ENCODE measurements at regions not wholly inside any gene's neighbourhood (a gene's known extent, or its start where the extent isn't known, plus 50 kb on each side); places are given as distances from the start of the nearest gene placed in this dataset.
"Not testable (repeated sequence)": the region's sequence is repeated elsewhere in the genome, so short reads cannot be mapped to it uniquely, and the experiment has no call there.

- DNase-seq: no peak
Observed at GRCh38 chr2:35787302-35788031, 568.1 kb upstream of the CRIM1 start.

- DNase-seq: no peak
Observed at GRCh38 chr2:35785564-35785963, 570.0 kb upstream of the CRIM1 start.

DNA sequence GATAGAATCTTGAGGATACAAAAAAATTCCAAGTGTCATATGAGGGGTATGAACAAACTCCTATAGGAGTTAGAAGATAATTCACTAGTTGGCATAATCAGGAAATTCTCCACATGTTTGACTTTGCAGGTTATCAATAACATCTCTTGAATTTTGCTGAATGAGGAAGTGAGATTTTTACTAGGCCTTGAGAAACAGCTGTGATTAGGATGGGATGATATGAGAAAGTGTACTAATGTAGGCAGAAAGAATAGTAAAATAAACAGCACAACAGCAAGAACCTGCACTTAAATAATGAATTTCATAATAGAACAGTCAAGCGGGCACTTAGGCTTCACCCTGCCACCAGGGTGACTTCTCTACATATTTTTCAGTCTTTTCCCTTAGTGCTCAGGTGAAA, 570.8 kb upstream of the CRIM1 start:
- no peak for DNase-seq

DNA sequence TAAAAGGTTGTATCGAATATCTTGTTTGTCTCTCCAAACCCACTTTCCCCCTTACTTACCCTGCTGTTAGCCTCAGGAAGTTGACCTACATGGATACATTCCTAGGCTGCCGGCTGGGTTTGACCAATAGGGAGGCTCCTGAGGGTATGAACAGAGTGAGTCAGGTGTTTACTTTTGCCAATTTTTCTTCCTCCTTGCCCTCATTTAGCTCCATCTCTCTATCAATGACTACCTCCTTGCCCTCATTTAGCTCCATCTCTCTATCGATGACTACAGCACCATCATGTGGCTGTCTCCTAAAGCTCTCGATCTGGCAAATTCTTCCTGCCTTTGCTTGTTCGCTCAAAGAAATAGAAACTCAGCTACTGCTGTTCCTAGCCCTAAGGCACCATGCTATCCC, 571.9 kb upstream of the CRIM1 start:
- no peak for DNase-seq

DNA sequence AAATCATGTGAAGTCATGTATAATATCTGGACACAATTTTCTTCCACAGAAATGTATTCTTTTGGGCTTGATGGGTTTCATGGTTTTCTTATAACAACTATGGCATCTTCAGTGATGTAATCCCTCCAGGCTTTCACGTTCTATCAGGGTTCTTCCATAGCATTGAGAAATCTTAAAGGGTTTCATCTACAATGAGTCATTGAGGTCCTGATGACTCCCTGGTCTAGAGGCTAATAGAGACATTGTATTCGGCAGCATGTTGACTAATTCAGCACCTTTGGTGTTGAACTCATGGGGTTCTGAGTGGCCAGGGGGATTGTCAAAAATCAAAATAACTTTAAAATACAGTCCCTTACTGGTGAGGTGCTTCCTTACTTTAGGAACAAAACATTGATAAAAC, 614.0 kb upstream of the CRIM1 start:
- DNase-seq: no peak

- no peak for DNase-seq
Observed at GRCh38 chr2:35731674-35732073, 623.9 kb upstream of the CRIM1 start.

GRCh38 chr2:35714883-35715282, 640.7 kb upstream of the CRIM1 start:
- DNase-seq: no peak

GRCh38 chr2:35708411-35708923, 647.1 kb upstream of the CRIM1 start:
- no peak for DNase-seq

GRCh38 chr2:35688309-35688708, 667.3 kb upstream of the CRIM1 start:
- DNase-seq: no peak

DNA sequence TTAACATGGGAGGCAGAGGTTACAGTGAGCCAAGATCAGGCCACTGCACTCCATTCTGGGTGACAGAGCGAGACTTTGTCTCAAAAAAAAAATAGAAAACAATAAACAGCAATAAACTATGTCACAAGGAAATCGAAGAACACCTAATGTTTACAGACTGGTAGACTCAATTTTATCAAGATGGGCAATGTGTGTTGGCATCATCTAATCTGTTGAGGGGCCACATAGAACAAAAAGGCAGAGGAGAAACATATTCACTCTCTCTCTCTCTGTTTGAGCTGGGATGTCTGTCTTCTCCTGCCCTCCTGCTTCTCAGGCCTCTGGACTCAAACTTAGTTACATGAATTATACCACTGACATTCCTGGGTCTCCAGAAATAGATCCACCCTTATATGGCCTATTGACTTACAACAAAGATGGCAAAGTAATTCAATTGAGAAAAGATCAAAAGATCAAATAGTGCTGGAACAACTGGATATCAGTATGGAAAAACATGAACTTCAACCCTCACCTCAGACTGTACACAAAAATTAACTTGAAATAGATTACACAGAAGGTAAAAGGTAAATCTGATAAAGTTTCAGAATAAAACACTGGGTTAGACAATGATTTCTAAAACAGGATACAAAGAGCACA, 703.8 kb upstream of the CRIM1 start:
- no peak for DNase-seq

DNA sequence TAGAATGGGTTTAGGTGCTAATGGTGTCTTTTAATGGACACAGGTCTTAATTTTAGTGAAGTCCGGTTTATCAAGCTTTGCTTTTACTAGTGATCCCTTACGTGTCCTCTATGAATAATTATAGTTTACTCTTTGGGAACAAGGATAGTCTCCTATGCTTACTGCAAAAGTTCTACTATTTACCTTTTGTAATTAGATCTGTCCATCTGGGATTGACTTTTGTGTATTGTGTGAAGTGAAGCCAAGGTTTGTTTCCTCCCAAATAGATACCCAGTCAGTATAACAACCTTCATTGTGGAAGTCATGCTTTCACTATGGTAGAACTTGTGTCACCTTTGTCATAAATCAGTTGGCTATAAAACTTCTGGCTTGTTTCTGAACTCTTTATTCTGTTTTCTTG, 740.9 kb upstream of the CRIM1 start:
- DNase-seq: no peak

GRCh38 chr2:35606394-35606793, 749.2 kb upstream of the CRIM1 start:
- no peak for DNase-seq

GRCh38 chr2:35598310-35598709, 757.3 kb upstream of the CRIM1 start:
- no peak for DNase-seq

- DNase-seq: no peak
Observed at GRCh38 chr2:35591886-35592285, 763.7 kb upstream of the CRIM1 start.

DNA sequence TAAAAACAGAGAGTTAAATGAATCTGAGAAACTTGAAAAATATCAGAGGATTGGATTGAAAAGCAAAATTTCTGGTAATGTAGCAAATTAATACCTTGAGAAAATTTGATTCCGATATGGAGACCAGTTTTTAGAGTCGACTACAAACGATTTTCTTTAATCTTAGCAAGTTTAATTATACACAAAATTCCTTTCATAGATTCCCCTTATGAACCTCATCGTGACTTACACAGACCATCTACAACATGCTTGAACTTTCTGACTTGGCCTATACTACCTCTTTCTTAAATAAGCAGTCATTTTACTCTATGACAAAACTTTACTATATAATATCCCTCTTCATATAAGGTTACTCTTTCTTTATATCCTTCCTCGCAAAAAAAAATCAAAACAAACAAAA, 769.6 kb upstream of the CRIM1 start:
- no peak for DNase-seq

DNA sequence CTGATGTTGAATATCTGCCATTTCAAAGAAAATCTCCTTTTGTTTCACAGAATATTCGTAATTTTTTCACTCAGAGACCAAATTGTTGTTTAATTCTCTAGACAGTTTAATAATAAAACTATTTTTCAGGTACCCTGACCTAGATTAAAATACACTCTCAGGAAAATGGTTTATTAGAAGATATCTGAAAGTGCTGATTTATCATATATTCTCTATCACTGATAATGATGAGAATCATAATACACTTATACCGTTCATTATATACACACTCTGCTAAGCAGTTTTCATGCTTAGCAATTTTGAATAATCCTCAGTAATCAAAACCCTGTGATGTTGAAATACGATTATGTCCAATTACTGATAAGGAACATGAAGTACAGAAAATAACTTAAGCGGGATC, 772.9 kb upstream of the CRIM1 start:
- DNase-seq: no peak

- no peak for DNase-seq
Observed at GRCh38 chr2:35580956-35581355, 774.6 kb upstream of the CRIM1 start.

GRCh38 chr2:35568574-35568973, 787.0 kb upstream of the CRIM1 start:
- DNase-seq: not testable (repeated sequence)

DNA sequence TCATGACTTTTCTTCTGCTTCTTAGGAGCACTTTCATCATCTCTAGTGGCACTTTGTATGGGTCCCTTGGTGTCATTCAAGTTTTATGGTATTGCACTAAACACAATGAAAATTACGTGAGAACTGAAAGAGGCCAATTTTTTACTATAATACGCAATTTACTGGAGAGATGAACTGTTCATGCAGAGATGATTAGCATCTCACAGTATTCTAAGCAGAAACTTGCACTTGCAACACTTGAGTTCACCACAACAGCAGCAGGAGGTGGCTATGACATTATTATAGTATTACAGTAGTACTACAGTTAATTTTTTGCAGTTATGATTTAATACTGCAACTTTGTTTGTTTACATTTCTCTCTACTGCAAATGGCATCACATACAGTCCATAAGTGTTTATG, 793.1 kb upstream of the CRIM1 start:
- DNase-seq: no peak

- no peak for DNase-seq
Observed at GRCh38 chr2:35548171-35548570, 807.4 kb upstream of the CRIM1 start.

- no peak for DNase-seq
Observed at GRCh38 chr2:35545301-35545700, 810.3 kb upstream of the CRIM1 start.

GRCh38 chr2:35538796-35539195, 816.8 kb upstream of the CRIM1 start:
- DNase-seq: no peak

GRCh38 chr2:35530615-35531135, 824.9 kb upstream of the CRIM1 start:
- no peak for DNase-seq

DNA sequence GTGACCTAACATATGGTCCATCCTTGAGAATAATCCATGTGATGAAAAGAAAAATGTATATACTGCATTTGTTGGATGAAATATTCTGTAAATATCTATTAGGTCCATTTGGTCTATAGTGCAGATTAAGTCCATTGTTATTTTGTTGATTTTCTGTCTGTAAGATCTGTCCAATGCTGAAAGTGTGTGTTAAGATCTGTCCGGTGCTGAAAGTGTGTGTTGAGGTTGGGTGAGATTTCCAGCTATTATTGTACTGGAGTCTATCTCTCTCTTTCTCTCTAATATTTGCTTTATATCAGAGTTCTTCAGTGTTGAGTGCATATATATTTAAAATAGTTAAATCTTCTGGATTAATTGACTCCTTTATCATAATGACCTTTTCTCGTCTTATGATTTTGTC, 828.8 kb upstream of the CRIM1 start:
- no peak for DNase-seq

DNA sequence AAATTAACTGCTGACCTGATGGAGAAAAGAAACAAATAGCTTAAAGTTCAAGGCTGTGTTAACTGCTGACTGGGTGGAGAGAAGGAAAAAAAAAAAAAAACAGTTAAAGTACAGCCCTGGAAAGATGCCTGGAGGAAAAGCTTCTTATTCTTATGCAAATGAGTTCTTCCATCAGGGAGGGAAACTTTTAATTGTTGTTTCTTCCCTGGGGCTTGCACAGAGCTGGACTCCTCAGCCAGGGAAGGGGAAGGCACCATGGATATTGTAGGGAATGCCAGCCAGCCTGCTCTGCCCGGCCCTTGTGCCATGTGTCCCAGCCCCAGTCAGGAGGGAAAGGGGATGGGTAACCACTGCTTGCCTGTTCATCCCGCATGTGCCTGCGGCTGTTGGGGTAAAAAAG, 833.1 kb upstream of the CRIM1 start:
- DNase-seq: no peak

Measured in stimulated activated CD4-positive, alpha-beta T cell treated with anti-CD3 and anti-CD28 coated beads, Interleukin-4, amount 100 ng/mL, for 4 hours (primary cell).